HFF-Myc (cell line): ENCODE measurements at regions not wholly inside any gene's neighbourhood (a gene's known extent, or its start where the extent isn't known, plus 50 kb on each side); places are given as distances from the start of the nearest gene placed in this dataset.
"Not testable (repeated sequence)": the region's sequence is repeated elsewhere in the genome, so short reads cannot be mapped to it uniquely, and the experiment has no call there.

Experiments used
- DNase-seq: peaks from one replicate; pipeline ENCODE4 v3.0.0-alpha.2; 2011; ENCODE audit warnings: low read depth; ENCODE audit errors: extremely low read depth
- H3K4me3 ChIP-seq: replicated peaks from 2 replicates; pipeline ENCODE4 v1.5.1; 2011; ENCODE audit warnings: low read depth, mild to moderate bottlenecking, control low read depth, low read length
- TF ChIP-seq, protein P1 (sequence below): IDR thresholded peaks from 2 replicates; pipeline ENCODE4 v1.5.1; 2012; ENCODE audit warnings: mild to moderate bottlenecking, low read depth, low read length, control low read depth; ENCODE audit errors: missing control alignments

GRCh38 chr5:60538426-60538825 lies 161.5 kb downstream of the DEPDC1B start:
- TF ChIP-seq, protein P1, sequence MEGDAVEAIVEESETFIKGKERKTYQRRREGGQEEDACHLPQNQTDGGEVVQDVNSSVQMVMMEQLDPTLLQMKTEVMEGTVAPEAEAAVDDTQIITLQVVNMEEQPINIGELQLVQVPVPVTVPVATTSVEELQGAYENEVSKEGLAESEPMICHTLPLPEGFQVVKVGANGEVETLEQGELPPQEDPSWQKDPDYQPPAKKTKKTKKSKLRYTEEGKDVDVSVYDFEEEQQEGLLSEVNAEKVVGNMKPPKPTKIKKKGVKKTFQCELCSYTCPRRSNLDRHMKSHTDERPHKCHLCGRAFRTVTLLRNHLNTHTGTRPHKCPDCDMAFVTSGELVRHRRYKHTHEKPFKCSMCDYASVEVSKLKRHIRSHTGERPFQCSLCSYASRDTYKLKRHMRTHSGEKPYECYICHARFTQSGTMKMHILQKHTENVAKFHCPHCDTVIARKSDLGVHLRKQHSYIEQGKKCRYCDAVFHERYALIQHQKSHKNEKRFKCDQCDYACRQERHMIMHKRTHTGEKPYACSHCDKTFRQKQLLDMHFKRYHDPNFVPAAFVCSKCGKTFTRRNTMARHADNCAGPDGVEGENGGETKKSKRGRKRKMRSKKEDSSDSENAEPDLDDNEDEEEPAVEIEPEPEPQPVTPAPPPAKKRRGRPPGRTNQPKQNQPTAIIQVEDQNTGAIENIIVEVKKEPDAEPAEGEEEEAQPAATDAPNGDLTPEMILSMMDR: no peak
- no peak overlapping the region for H3K4me3 ChIP-seq
- DNase-seq: no peak

DNA sequence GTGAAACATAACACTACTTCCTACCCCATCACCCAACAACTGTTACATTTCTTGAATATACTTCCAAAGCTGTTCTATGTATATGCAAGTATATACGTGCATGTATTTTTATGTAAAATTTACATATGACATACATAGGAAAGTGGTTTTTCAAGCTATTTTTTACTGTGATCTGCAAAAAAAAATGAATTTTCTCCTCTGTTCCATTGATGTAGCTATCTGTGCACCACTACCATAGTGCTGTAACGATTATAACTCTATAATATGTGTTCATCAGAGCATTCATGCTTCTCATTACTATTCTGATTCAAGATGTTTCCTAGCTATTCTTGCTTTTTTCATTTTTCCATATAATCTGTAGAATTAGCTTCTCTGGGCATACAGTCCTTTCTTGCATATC lies 164.0 kb downstream of the DEPDC1B start:
- no peak for DNase-seq
- no peak overlapping the region for H3K4me3 ChIP-seq
- TF ChIP-seq, protein P1: no peak

GRCh38 chr5:60535198-60535597 lies 164.8 kb downstream of the DEPDC1B start:
- TF ChIP-seq, protein P1: no peak
- no peak for DNase-seq
- no peak overlapping the region for H3K4me3 ChIP-seq

DNA sequence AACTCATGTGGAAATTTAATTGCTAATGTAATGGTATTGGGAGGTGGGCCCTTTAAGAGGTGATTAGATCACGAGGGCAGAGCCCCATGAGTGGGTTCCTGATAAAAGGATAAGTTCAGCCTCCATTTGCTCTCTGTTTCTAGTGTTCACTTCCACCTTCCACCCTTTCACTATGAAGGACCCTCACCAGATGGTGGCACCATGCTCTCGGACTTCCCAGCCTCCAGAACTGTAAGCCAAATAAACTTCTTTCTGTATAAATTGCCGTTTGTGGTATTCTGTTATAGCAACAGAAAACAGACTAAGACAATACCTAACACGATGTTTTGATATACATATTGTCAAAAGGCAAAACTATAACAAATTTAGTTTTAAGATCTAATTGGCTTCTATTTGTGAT lies 166.2 kb downstream of the DEPDC1B start:
- TF ChIP-seq, protein P1: no peak
- H3K4me3 ChIP-seq: no peak overlapping the region
- DNase-seq: no peak

DNA sequence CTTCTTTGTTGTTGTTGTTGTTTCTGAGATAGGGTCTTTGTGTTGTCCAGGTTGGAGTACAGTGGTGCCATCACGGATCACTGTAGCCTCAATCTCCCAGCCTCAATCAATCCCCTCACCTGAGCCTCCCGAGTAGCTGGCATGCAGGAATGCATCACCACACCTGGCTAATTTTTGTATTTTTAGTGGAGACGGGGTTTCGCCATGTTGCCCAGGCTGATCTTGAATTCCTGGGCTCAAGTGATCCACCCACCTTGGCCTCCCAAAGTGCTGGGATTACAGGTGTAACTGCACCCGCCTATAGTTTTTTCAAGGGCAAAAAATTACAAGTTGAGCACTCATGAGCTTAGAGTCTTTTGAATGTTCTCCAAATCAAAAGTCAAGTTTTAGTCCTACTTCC lies 167.2 kb downstream of the DEPDC1B start:
- DNase-seq, H3K4me3 ChIP-seq: not testable (repeated sequence)

DNA sequence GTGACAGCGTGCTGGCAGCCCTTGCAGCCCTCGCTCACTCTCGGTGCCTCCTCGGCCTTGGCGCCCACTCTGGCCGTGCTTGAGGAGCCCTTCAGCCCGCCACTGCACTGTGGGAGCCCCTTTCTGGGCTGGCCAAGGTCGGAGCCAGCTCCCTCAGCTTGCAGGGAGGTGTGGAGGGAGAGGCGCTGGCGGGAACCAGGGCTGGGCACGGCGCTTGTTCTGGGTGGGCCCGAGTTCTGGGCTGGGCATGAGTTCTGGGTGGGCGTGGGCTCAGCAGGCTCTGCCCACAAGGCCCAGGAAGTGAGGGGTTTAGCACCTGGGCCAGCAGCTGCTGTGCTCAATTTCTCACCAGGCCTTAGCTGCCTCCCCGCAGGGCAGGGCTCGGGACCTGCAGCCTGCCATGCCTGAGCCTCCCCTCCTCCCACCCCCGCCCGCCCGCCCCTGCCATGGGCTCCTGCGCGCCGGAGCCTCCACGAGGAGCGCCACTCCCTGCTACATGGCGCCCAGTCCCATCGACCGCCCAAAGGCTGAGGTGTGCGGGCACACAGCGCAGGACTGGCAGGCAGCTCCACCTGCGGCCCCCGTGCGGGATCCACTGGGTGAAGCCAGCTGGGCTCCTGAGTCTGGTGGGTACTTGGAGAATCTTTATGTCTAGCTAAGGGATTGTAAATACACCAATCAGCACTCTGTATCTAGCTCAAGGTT lies 169.7 kb downstream of the DEPDC1B start:
- not testable (repeated sequence) for DNase-seq, H3K4me3 ChIP-seq

GRCh38 chr5:60529001-60529400 lies 171.0 kb downstream of the DEPDC1B start:
- no peak for DNase-seq
- no peak overlapping the region for H3K4me3 ChIP-seq
- TF ChIP-seq, protein P1: no peak

DNA sequence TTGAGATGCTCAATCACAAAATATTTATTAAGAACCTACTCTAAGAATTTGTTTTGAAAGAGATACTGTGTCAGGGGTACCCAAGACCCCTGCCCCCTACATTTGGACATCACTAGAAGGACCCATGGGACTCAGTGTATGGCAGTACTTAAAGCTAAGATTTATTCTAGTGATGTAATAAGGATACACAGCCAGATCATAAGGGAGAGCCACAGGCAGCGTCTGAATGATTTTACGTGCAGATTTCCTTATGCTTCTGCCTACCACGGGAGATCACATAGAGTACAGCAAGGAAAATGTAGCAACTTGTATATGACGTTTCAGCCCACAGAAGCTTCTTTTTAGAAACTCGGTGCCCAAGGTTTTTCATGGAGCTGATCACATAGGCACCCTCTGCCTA lies 172.9 kb downstream of the DEPDC1B start:
- TF ChIP-seq, protein P1: no peak
- no peak overlapping the region for H3K4me3 ChIP-seq
- no peak for DNase-seq
